Fibroblast of skin of right biceps (primary cell): ENCODE measurements at regions not wholly inside any gene's neighbourhood (a gene's known extent, or its start where the extent isn't known, plus 50 kb on each side); places are given as distances from the start of the nearest gene placed in this dataset.
A peak's percentile ranks its signal among the peaks of the same experiment; 100 is the strongest.
"Not testable (repeated sequence)": the region's sequence is repeated elsewhere in the genome, so short reads cannot be mapped to it uniquely, and the experiment has no call there.

Experiments
- DNase-seq: peaks from one replicate; pipeline ENCODE4 v3.0.0-alpha.2; 2013

GRCh38 chr2:87634971-87635650, 112.8 kb upstream of the PLGLB2 start:
- peak; percentile 15 for DNase-seq

DNA sequence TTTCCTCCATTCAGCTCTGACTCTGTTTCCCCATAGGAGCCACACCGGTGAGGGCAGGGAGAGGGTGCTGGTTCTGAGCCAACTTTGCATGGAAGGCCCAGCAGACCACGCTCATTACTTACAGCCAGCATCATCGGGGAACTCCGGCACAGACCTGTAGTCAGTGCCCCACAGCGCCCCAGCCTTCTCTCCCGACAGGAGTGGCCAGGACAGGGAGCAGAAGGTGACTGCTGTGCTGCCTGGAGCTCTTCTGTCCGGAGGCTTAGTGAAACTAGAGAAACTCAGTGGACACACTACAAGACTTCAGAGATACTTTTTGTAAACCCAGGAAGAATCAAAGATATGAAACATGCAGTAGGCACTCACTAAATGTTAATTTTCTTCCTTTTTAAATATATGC, 111.6 kb upstream of the PLGLB2 start:
- DNase-seq, result not testable (repeated sequence)

DNA sequence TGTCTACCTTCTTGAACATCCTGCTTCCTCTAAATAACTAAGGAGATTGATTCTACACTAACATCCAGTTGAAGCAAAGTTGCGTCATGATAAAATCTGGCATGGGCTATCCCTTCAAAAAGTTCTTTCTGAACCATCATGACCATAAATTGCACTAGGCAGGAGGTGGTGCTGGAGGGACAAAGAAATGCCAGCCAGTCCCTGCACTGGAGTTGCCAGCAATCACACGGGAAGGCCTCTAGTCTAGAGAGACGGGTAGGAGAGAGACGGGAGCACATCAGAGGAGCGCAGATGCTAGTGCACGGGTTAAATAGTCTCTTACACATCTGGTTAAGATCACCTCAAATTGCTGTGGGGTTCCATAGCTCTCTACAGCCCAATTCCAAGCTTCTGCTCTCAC, 111.2 kb upstream of the PLGLB2 start:
- not testable (repeated sequence) for DNase-seq

- peak; percentile 43 for DNase-seq
Measured at GRCh38 chr2:87637249-87637990, 110.5 kb upstream of the PLGLB2 start.

- DNase-seq, result not testable (repeated sequence)
Measured at GRCh38 chr2:87638114-87638807, 109.6 kb upstream of the PLGLB2 start.

- not testable (repeated sequence) for DNase-seq
Measured at GRCh38 chr2:87638872-87639271, 109.0 kb upstream of the PLGLB2 start.

GRCh38 chr2:87639801-87640440, 108.0 kb upstream of the PLGLB2 start:
- not testable (repeated sequence) for DNase-seq

DNA sequence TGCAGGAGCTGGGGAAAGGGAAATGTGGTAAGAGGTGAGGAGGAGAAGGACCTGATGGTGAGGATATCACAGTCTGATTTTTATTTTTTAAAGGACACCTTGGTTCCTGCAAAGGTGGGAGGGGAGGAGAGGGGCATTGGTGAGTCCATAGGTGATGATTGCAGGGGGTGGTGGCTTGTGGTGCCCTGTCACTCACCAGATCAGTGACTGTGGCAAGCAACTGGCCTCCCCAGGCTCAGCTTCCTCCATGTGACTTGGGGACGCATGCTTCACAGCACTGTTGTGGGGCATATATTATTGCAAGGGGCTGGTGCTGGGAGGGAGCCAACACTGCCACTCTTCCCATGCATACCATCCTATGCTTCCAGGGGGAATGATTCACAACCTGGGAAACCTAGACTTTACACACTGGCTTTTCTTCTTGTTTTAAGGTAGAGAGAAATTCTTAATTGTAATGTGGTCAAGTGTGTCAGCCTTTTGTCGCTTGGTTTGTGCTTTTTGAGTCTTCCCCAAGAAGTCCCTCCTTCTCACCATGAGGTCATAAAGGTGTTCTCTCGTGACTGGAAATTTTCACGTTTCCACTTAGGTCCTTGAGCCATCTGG, 106.8 kb upstream of the PLGLB2 start:
- peak; percentile 29 for DNase-seq

- not testable (repeated sequence) for DNase-seq
Measured at GRCh38 chr2:87643165-87643564, 104.7 kb upstream of the PLGLB2 start.

DNA sequence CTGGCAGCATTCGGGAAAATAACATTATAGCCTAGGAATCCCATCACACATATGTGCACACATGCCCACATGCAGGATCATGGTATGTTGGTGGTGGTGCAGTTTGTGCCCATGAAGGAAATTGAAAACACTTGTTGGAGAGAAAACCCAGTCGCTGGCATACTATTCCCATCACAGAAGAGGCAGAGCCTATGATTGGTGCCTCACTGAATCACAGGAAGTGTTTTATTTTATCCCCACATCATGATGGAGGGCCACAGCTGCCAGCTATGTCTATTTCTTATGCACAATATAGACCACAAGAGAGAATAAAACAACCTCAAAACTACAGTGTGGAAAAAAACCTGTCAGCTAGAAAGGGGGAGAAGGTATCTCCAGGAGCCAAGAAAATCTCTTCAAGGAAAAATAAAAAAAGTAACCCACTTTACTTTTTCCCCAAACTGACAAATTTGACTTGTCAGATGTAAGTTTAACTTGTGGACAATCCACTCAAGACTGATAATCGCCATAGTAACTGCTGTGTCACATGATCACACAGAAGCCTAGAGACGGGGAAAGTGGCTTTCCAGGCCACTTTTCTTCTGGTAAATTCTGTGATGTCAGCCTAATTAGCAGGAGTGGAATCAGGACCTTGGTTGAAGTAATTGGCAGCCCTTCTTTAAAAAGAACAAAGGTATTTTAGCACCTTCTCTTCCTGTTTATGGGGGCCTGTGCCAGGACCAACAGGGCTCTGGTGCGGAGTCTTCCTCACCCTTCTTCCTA, 100.0 kb upstream of the PLGLB2 start:
- DNase-seq, result not testable (repeated sequence)

- not testable (repeated sequence) for DNase-seq
Measured at GRCh38 chr2:87648815-87649214, 99.1 kb upstream of the PLGLB2 start.

- DNase-seq, result not testable (repeated sequence)
Measured at GRCh38 chr2:87649871-87650270, 98.0 kb upstream of the PLGLB2 start.

DNA sequence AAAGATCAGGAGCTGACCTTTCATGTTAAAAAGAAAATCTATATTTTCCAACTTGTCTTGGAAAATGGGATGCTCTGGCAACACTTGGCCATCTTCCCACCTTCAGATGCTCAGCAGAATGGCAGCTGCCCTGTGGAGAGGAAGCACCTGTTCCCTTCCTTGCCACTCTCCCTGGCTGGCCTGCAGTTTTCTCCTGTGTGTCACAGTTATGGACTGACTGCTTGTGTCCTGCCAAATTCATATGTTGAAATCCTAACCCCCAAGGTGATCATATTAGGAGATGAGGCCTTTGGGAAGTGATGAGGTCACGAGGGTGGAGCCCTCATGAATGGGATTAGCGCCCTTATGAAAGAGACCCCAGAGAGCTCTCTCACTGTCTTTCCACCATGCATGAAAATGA, 97.0 kb upstream of the PLGLB2 start:
- not testable (repeated sequence) for DNase-seq

DNA sequence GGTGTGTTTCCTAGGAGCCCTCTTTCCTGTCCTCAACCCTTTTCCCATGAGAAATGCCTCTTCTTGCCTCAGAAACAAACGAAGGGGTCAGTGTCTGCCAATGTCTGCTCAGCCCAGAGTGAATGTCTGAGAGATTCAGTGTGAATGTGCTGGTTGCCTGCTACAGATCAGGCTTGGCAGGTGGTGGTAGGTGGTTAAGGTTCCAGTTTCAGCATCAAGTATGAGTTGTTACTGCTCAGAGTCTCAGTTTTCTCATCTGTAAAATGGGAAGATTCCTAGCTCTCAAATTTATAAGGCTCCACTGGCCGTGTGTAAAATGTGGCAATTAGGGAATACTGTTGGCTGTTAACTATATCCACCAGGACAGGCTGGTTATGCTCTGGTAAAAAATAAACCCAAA, 96.3 kb upstream of the PLGLB2 start:
- not testable (repeated sequence) for DNase-seq

GRCh38 chr2:87653373-87653772, 94.5 kb upstream of the PLGLB2 start:
- not testable (repeated sequence) for DNase-seq

DNA sequence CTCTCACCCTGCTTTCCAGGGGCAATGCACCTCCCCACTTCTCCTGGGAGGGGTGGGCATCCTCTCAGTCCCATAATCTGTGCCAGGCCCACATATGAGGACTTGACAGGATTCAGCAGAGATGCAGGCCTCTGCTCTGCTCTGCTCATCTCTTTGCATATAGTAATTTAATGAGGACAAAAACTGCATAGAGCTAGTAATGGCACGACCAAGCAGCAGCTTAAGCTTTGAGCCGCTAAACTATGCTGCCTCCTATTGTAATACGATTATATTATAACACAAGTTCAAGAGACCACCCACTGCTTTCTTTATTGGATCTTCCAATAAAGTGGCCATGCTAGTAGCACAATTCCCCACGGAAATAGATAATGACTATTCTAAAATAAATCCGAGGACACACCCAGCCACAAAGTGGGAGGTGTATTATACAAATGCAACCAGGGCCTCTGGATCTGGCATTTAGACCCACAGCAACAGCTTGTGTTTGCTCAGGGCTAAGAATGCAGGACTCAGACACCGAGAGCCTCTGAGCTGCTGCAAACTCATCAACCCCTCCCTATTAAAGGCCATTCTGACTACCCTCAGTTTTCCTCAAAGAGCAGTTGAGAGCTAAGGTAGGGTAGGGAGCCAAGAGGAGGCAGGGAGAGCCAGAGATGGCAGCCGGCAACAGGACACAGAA, 93.6 kb upstream of the PLGLB2 start:
- DNase-seq, result not testable (repeated sequence)

- not testable (repeated sequence) for DNase-seq
Measured at GRCh38 chr2:87657915-87658314, 90.0 kb upstream of the PLGLB2 start.

- DNase-seq, result not testable (repeated sequence)
Measured at GRCh38 chr2:87658357-87658756, 89.5 kb upstream of the PLGLB2 start.

GRCh38 chr2:87658976-87659375, 88.9 kb upstream of the PLGLB2 start:
- DNase-seq, result not testable (repeated sequence)

DNA sequence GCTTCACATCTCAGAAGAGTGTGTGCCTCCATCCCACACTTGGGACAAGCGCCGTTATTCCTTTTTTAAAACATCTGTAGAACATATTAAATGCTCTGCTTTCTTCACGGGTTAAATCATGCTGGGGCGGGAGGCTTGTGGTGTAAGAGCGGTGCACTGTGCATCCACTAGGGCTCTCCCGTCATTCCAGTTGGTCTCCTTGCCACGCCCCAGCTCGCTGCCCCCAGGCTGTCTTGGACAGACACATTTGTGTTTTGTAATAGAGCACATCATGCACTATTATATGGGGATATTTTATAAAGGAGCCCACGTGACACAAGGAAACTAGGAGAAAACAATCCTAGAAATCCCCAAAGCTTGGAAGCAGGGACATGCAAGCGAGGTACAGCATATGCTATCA, 87.7 kb upstream of the PLGLB2 start:
- DNase-seq, result not testable (repeated sequence)
